Astrocyte (in vitro differentiated cells and primary cell): ENCODE measurements at regions not wholly inside any gene's neighbourhood (a gene's known extent, or its start where the extent isn't known, plus 50 kb on each side); places are given as distances from the start of the nearest gene placed in this dataset.

Experiments used
- DNase-seq: peaks from one replicate; pipeline ENCODE4 v3.0.0-alpha.2; 2010; ENCODE audit warnings: low read depth
- FAIRE-seq: peaks from 2 replicates; lab custom pipeline; 2011; peaks lifted over from hg19 to GRCh38; lab: Jason Lieb, UNC
- H2AFZ ChIP-seq: 2 replicates; pipeline ENCODE4 v1.6.0; 2012; ENCODE audit warnings: low read depth, low read length, inconsistent platforms
- H3K27ac ChIP-seq: 2 replicates; pipeline ENCODE4 v1.5.1; 2011; ENCODE audit warnings: low read depth, low read length, inconsistent platforms
- H3K27me3 ChIP-seq: 2 replicates; pipeline ENCODE4 v1.6.0; 2011; ENCODE audit warnings: low read length, inconsistent platforms; ENCODE audit not compliant: insufficient read depth
- H3K36me3 ChIP-seq: 2 replicates; pipeline ENCODE4 v1.5.1; 2011; ENCODE audit warnings: low read length, inconsistent platforms; ENCODE audit not compliant: insufficient read depth
- H3K4me1 ChIP-seq: 2 replicates; pipeline ENCODE4 v1.5.1; 2011; ENCODE audit warnings: low read length, inconsistent platforms; ENCODE audit not compliant: insufficient read depth
- H3K4me2 ChIP-seq: 2 replicates; pipeline ENCODE4 v1.6.0; 2012; ENCODE audit warnings: low read length, inconsistent platforms
- H3K4me3 ChIP-seq: 2 replicates; pipeline ENCODE4 v1.5.1; 2011; ENCODE audit warnings: low read depth, mild to moderate bottlenecking, low read length, inconsistent platforms; ENCODE audit not compliant: insufficient read depth
- H3K79me2 ChIP-seq: 2 replicates; pipeline ENCODE4 v1.6.0; 2012; ENCODE audit warnings: mild to moderate bottlenecking, low read length, inconsistent platforms; ENCODE audit not compliant: insufficient read depth
- H3K9ac ChIP-seq: 2 replicates; pipeline ENCODE4 v1.6.0; 2012; ENCODE audit warnings: mild to moderate bottlenecking, low read length, inconsistent platforms
- H3K9me3 ChIP-seq: 2 replicates; pipeline ENCODE4 v1.5.1; 2012; ENCODE audit warnings: low read depth, mild to moderate bottlenecking, low read length, inconsistent platforms; ENCODE audit not compliant: insufficient read depth
- H4K20me1 ChIP-seq: 2 replicates; pipeline ENCODE4 v1.6.0; 2012; ENCODE audit warnings: low read length, inconsistent platforms; ENCODE audit not compliant: insufficient read depth
- H3K27ac Mint-ChIP-seq: one replicate; pipeline ENCODE4 v1.8.0; 2021; ENCODE audit warnings: mild to moderate bottlenecking, mixed read lengths; ENCODE audit not compliant: unreplicated experiment
- H3K27me3 Mint-ChIP-seq: one replicate; pipeline ENCODE4 v1.8.0; 2021; ENCODE audit warnings: low read depth, mixed read lengths; ENCODE audit not compliant: unreplicated experiment
- H3K36me3 Mint-ChIP-seq: one replicate; pipeline ENCODE4 v1.8.0; 2021; ENCODE audit warnings: low read depth, mixed read lengths; ENCODE audit not compliant: unreplicated experiment
- H3K4me1 Mint-ChIP-seq: one replicate; pipeline ENCODE4 v1.8.0; 2021; ENCODE audit warnings: low read depth, mixed read lengths; ENCODE audit not compliant: unreplicated experiment
- H3K4me3 Mint-ChIP-seq: one replicate; pipeline ENCODE4 v1.8.0; 2021; ENCODE audit warnings: mild to moderate bottlenecking, moderate library complexity, mixed read lengths; ENCODE audit not compliant: unreplicated experiment
- H3K9me3 Mint-ChIP-seq: one replicate; pipeline ENCODE4 v1.8.0; 2021; ENCODE audit warnings: mild to moderate bottlenecking, mixed read lengths; ENCODE audit not compliant: unreplicated experiment
- CTCF ChIP-seq: IDR thresholded peaks from 2 replicates; pipeline ENCODE4 v1.5.1; 2011; ENCODE audit warnings: low read depth, mild to moderate bottlenecking, inconsistent platforms, low read length, moderate library complexity; ENCODE audit not compliant: insufficient read depth
- EZH2 ChIP-seq: IDR thresholded peaks from 2 replicates; pipeline ENCODE4 v1.6.1; 2012; ENCODE audit warnings: mild to moderate bottlenecking, low read length, inconsistent platforms; ENCODE audit not compliant: insufficient read depth

DNA sequence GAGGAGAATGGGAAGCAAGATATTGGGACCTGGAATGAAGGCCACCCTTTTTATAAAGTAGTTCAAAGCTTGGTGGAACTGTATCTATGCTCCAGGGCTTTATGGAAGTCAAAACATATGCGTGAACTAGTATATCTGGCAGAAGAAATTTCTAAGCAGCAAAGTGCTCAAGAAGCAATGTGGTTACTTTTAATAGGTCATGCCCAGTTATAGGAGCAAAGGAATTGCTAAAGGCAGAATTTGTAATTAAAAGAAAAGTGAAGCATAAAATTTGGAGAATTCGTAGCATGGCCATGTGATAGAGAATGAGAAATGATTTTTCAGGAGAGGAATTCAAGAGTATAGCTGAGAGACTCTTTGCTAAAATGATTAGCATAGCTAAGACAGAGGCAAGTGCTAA is 1110.4 kb downstream of the XPNPEP1 start:
- Histone ChIP-seq H4K20me1 (no peaks in the 10 kb centered on the region), H3K4me1 (no peaks in the 10 kb centered on the region), H3K9ac (no peak overlapping the region), H3K27me3 (no peaks in the 10 kb centered on the region), H3K27ac (no peak overlapping the region), H3K36me3 (no peaks in the 10 kb centered on the region), H3K79me2 (no peaks in the 10 kb centered on the region), H3K4me2 (no peak overlapping the region), H3K4me3 (no peak overlapping the region), H3K9me3 (no peaks in the 10 kb centered on the region), H2AFZ (no peak overlapping the region)
- H3K9me3 Mint-ChIP-seq = peaks cover 2% of the 10 kb centered on the region
- H3K27ac Mint-ChIP-seq = no peak overlapping the region
- H3K4me1 Mint-ChIP-seq = peaks cover 5% of the 10 kb centered on the region
- no peak for DNase-seq
- no peaks in the 10 kb centered on the region for H3K27me3 Mint-ChIP-seq
- H3K4me3 Mint-ChIP-seq = no peak overlapping the region
- TF ChIP-seq EZH2 (no peak), CTCF (no peak)
- H3K36me3 Mint-ChIP-seq = no peaks in the 10 kb centered on the region
- no peak for FAIRE-seq

- Mint-ChIP-seq H3K27ac (peak overlapping the region; percentile 62), H3K36me3 (no peaks in the 10 kb centered on the region), H3K4me1 (peaks cover 4% of the 10 kb centered on the region), H3K27me3 (no peaks in the 10 kb centered on the region), H3K4me3 (no peak overlapping the region), H3K9me3 (peaks cover 2% of the 10 kb centered on the region)
- H4K20me1 ChIP-seq = no peaks in the 10 kb centered on the region
- H3K4me1 ChIP-seq = no peaks in the 10 kb centered on the region
- H2AFZ ChIP-seq = no peak overlapping the region
- no peaks in the 10 kb centered on the region for H3K9me3 ChIP-seq
- H3K9ac ChIP-seq = no peak overlapping the region
- FAIRE-seq (no peak), DNase-seq (peak; percentile 50)
- no peaks in the 10 kb centered on the region for H3K27me3 ChIP-seq
- H3K79me2 ChIP-seq = no peaks in the 10 kb centered on the region
- no peak overlapping the region for H3K27ac ChIP-seq
- no peak overlapping the region for H3K4me3 ChIP-seq
- no peak for TF ChIP-seq CTCF
- TF ChIP-seq EZH2 = no peak
- no peaks in the 10 kb centered on the region for H3K36me3 ChIP-seq
- H3K4me2 ChIP-seq = no peak overlapping the region
These were observed 1111.0 kb downstream of the XPNPEP1 start for GRCh38 chr10:108812296-108812695.

- no peak for FAIRE-seq
- TF ChIP-seq CTCF (no peak), EZH2 (no peak)
- H3K27ac Mint-ChIP-seq = no peak overlapping the region
These were observed 1115.1 kb downstream of the XPNPEP1 start for GRCh38 chr10:108808228-108808627.

More at GRCh38 chr10:108808228-108808627, 1115.1 kb downstream of the XPNPEP1 start:
- H3K36me3 Mint-ChIP-seq = no peaks in the 10 kb centered on the region
- H3K9me3 Mint-ChIP-seq = peaks cover 2% of the 10 kb centered on the region
- no peak for DNase-seq
- Histone ChIP-seq H4K20me1 (no peaks in the 10 kb centered on the region), H3K27ac (no peak overlapping the region), H3K36me3 (no peaks in the 10 kb centered on the region), H3K27me3 (no peaks in the 10 kb centered on the region), H3K4me3 (no peak overlapping the region), H3K4me2 (no peak overlapping the region), H3K9ac (no peak overlapping the region), H3K9me3 (no peaks in the 10 kb centered on the region), H3K79me2 (no peaks in the 10 kb centered on the region), H2AFZ (no peak overlapping the region), H3K4me1 (no peaks in the 10 kb centered on the region)
- H3K4me1 Mint-ChIP-seq = peaks cover 10% of the 10 kb centered on the region
- no peak overlapping the region for H3K4me3 Mint-ChIP-seq
- no peaks in the 10 kb centered on the region for H3K27me3 Mint-ChIP-seq
